D721Med (cell line): ENCODE measurements at regions not wholly inside any gene's neighbourhood (a gene's known extent, or its start where the extent isn't known, plus 50 kb on each side); places are given as distances from the start of the nearest gene placed in this dataset.

Experiments
- DNase-seq: peaks from one replicate; pipeline ENCODE4 v3.0.0; 2011; ENCODE audit warnings: low spot score; ENCODE audit not compliant: insufficient read length
- FAIRE-seq: peaks from 2 replicates; lab custom pipeline; 2011; peaks lifted over from hg19 to GRCh38; lab: Jason Lieb, UNC
- TF ChIP-seq, protein P1 (sequence below): IDR thresholded peaks from 2 replicates; pipeline ENCODE4 v1.5.1; 2012; ENCODE audit warnings: mild to moderate bottlenecking, control low read depth; ENCODE audit not compliant: insufficient read depth; ENCODE audit errors: missing control alignments

- FAIRE-seq (no peak), DNase-seq (no peak)
- TF ChIP-seq, protein P1, sequence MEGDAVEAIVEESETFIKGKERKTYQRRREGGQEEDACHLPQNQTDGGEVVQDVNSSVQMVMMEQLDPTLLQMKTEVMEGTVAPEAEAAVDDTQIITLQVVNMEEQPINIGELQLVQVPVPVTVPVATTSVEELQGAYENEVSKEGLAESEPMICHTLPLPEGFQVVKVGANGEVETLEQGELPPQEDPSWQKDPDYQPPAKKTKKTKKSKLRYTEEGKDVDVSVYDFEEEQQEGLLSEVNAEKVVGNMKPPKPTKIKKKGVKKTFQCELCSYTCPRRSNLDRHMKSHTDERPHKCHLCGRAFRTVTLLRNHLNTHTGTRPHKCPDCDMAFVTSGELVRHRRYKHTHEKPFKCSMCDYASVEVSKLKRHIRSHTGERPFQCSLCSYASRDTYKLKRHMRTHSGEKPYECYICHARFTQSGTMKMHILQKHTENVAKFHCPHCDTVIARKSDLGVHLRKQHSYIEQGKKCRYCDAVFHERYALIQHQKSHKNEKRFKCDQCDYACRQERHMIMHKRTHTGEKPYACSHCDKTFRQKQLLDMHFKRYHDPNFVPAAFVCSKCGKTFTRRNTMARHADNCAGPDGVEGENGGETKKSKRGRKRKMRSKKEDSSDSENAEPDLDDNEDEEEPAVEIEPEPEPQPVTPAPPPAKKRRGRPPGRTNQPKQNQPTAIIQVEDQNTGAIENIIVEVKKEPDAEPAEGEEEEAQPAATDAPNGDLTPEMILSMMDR, result no peak
These were observed 508.9 kb downstream of the NTRK2 start for GRCh38 chr9:85178474-85178873.

DNA sequence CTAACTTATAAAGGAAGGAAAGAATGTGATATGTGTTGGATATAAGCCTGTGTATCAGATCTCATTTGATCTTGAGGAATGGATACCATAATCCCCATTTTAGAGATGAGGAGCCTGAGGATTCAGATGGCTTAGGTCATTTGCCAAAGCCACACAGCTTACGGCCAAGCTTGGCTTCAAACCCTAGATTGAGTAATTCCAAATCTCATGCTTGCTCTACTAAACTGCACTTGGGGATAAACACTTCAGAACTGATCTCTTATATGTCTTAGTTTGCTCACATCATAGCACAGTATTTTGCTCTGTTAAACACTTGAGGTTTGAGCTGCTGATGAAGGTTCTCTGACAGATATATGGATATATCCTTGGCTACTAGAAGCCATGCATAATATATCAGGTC lies 504.4 kb downstream of the NTRK2 start:
- no peak for DNase-seq
- TF ChIP-seq, protein P1, result no peak
- no peak for FAIRE-seq

DNA sequence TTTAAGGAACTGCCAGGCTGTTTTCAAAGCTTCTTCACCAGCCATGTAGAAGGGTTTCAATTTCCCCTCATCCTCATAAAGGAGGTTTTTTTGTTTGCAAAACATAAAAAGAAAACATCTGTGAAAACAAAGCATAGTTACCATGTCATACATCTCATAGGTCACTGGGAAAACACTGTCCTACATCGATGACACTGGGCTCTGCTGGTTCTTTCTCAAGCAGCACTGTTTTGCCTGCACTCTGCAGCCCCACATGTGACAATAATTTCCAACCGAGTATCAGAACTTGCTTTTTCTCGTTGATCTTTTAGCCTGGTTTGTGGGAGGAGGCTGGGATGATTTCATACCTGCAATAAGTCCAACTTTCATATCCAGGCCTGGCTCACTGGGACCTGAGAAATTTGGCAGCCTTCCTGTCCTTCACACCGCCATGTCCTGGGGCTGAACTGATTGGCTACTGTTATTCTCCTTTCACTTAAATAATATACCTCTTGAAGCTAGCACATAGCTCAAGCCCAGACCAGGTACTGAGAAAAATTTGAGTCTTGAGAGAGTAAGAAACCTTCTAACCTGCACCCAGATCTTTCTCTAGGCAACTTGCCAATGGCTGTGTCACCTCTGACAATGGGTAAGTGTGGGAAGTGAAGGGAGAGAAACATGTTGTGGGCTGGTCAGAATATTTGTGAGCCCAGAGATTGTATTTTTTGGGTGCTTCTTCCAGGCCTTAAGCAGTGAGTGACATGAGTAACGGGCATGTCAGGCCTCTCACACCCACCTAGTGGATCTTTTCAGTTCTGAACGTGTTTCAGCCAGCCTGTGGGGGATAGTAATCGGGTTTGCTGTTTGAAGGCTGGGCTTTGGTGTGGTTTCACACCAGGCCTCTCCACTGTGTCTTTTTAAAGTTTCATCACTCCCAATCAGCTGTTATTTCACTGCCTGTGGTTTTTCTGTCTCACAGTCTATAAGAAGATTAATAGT lies 502.8 kb downstream of the NTRK2 start:
- FAIRE-seq (no peak), DNase-seq (no peak)
- TF ChIP-seq, protein P1, result no peak

DNA sequence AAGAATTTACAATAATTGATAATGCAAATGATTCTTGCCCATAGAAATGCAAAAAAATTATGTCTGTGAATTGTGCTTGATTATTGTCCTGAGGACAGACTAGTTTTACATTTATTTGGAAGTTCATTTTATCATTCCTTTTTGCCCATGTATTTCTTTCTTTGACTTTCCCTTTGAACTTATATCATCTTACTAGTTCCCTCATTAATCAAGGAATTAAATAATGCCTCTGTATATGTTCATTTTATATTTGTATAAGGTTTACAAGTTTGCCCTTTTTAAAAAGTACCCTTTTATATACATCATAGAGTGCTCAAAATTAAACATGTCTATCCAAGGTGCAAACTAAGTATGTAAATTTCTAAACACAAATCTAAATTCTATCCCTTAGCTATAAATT lies 501.6 kb downstream of the NTRK2 start:
- DNase-seq, result no peak
- TF ChIP-seq, protein P1, result no peak
- FAIRE-seq, result no peak

DNA sequence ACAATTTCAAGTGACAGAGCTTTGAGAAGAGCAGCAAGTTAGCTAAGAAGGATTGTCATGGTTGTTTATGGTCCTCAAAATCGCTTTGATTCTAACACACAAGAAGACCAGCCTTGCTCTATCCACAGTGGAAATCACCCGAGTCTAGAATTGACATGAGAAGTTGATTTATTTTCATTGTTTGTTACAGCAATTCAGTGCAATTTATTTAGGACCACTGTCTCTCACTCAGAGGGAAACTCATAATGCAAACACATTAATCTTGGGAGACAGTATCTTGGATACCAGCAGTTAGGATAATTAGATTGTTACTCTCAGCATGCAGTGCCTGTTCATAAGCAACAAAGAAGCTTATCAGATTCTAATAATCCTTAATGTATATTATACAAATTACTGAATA lies 498.9 kb downstream of the NTRK2 start:
- TF ChIP-seq, protein P1, result no peak
- FAIRE-seq (no peak), DNase-seq (no peak)

DNA sequence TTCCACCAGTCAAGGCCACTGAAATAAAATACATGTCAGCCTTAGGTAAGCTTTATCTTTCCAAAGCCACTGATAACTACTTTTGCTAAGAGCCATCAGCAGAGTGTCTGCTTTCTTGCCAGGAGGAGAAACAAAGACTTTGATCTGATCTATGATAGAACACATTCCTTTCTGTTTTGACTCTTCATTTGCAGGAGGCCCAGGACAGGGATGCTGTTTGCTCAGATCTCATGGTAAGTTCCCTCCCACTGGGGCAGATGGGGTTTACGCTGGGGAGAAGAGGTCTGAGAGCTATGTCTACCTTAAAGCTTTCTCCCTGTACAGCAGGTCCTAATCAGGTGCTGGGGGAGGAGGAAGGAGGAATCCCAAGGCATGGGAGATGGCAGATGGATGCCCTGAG lies 497.6 kb downstream of the NTRK2 start:
- TF ChIP-seq, protein P1, result no peak
- DNase-seq (no peak), FAIRE-seq (no peak)

GRCh38 chr9:85163825-85164224 lies 494.3 kb downstream of the NTRK2 start:
- DNase-seq, result no peak
- no peak for FAIRE-seq
- TF ChIP-seq, protein P1, result no peak
